ENCODE measurements at regions not wholly inside any gene's neighbourhood (a gene's known extent, or its start where the extent isn't known, plus 50 kb on each side); places are given as distances from the start of the nearest gene placed in this dataset.

GRCh38 chr12:93050748-93051081, 121.6 kb upstream of the EEA1 start:
- TF ChIP-seq CTCF (IDR thresholded peaks at IDR 0.05) (no peak), RAD21 (IDR thresholded peaks at IDR 0.05; ENCODE audit: low read length) (no peak), REST (IDR thresholded peaks at IDR 0.05; ENCODE audit: low read depth, low read length) (no peak), USF1 (IDR thresholded peaks at IDR 0.05; ENCODE audit: borderline replicate concordance, low read depth) (no peak), TEAD4 (IDR thresholded peaks at IDR 0.05; ENCODE audit: borderline replicate concordance, insufficient read depth) (no peak), EP300 (IDR thresholded peaks at IDR 0.05; ENCODE audit: borderline replicate concordance in 1 of 2, low read depth in 1 of 2, low read length in 1 of 2) (no peak), POLR2AphosphoS5 (IDR thresholded peaks at IDR 0.05; ENCODE audit: low read depth, low read length) (no peak), FOXJ3 (CRISPR knock-in tag; IDR thresholded peaks at IDR 0.05) (no peak), EZH2phosphoT487 (IDR thresholded peaks at IDR 0.05; ENCODE audit: borderline replicate concordance, low read depth) (no peak)

Data from SK-N-SH (cell line).